ENCODE measurements at regions not wholly inside any gene's neighbourhood (a gene's known extent, or its start where the extent isn't known, plus 50 kb on each side); places are given as distances from the start of the nearest gene placed in this dataset.

- TF ChIP-seq CTCF (conservative IDR thresholded peaks at IDR 0.05), result no peak
- TF ChIP-seq EZH2 (IDR thresholded peaks at IDR 0.05; ENCODE audit: low read depth), result no peak
These were observed 83.6 kb upstream of the TMEM106B start for GRCh38 chr7:12127455-12127854.

All from PC-9 (cell line).